AG04449 (cell line): ENCODE measurements at regions not wholly inside any gene's neighbourhood (a gene's known extent, or its start where the extent isn't known, plus 50 kb on each side); places are given as distances from the start of the nearest gene placed in this dataset.

Experiments used
- CTCF ChIA-PET: fragments of 350-600 bp; formaldehyde crosslinking; extraction: SDS; loops from one replicate; lab custom pipeline; 2021; ENCODE audit warnings: antibody characterized with exemption; lab: Yijun Ruan, JAX
- POLR2A ChIA-PET: fragments of 400-600, 350-600 bp; formaldehyde crosslinking; extraction: SDS; loops from one replicate; lab custom pipeline; 2020; ENCODE audit warnings: antibody characterized with exemption, inconsistent platforms; lab: Yijun Ruan, JAX
- DNase-seq: peaks from one replicate; pipeline ENCODE4 v3.0.0-alpha.2; 2010; ENCODE audit warnings: low read depth, low spot score
- H3K4me3 ChIP-seq: 2 replicates; pipeline ENCODE4 v1.5.1; 2011; ENCODE audit warnings: low read depth, mild to moderate bottlenecking, control low read depth, low read length
- CTCF ChIP-seq: IDR thresholded peaks from one replicate; pipeline ENCODE4 v1.5.1; 2011; ENCODE audit warnings: mild to moderate bottlenecking, moderate library complexity, low read length, control low read depth, inconsistent platforms; ENCODE audit not compliant: insufficient read depth; ENCODE audit errors: missing control alignments

- ChIA-PET CTCF (no interaction called here), POLR2A (no interaction called here)
- DNase-seq = no peak
- no peak overlapping the region for H3K4me3 ChIP-seq
- no peak for TF ChIP-seq CTCF
Observed at GRCh38 chr5:84480873-84481637, 96.4 kb upstream of the EDIL3 start.

- no peak for DNase-seq
- H3K4me3 ChIP-seq = no peak overlapping the region
- POLR2A ChIA-PET = no interaction called here
- CTCF ChIA-PET = no interaction called here
- TF ChIP-seq CTCF = no peak
Observed at GRCh38 chr5:84478603-84479002, 93.9 kb upstream of the EDIL3 start.

- ChIA-PET CTCF (no interaction called here), POLR2A (no interaction called here)
- no peak for DNase-seq
- no peak for TF ChIP-seq CTCF
- no peak overlapping the region for H3K4me3 ChIP-seq
Observed at GRCh38 chr5:84477485-84477884, 92.8 kb upstream of the EDIL3 start.

- POLR2A ChIA-PET = no interaction called here
- CTCF ChIA-PET = no interaction called here
- no peak overlapping the region for H3K4me3 ChIP-seq
- no peak for TF ChIP-seq CTCF
- no peak for DNase-seq
Observed at GRCh38 chr5:84474126-84474525, 89.4 kb upstream of the EDIL3 start.

- ChIA-PET CTCF (interaction anchor here (2.4 kb wide), 1 partner anchor 14 kb away, joined by 9 read pairs; no protein-coding TSS in a partner anchor), POLR2A (no interaction called here)
- no peak for TF ChIP-seq CTCF
- H3K4me3 ChIP-seq = no peak overlapping the region
- DNase-seq = no peak
Observed at GRCh38 chr5:84453405-84453804, 68.7 kb upstream of the EDIL3 start.

GRCh38 chr5:84450617-84451414 lies 66.1 kb upstream of the EDIL3 start:
- ChIA-PET POLR2A (interaction anchor here (0.6 kb wide), 1 partner anchor 149 kb away, joined by 3 read pairs; no protein-coding TSS in a partner anchor), CTCF (interaction anchor here (0.6 to 2.4 kb wide), 9 partner anchors 12 to 734 kb away, joined by 3 to 10 read pairs (median 4); no protein-coding TSS in a partner anchor)
- TF ChIP-seq CTCF = peak; percentile 14
- H3K4me3 ChIP-seq = no peak overlapping the region
- DNase-seq = no peak
